HepG2 (cell line): ENCODE measurements at regions not wholly inside any gene's neighbourhood (a gene's known extent, or its start where the extent isn't known, plus 50 kb on each side); places are given as distances from the start of the nearest gene placed in this dataset.

ENCODE experiments used
- ATAC-seq: fragments of 200-7000 bp; cut with Tn5 transposase; 3 replicates; pipeline ENCODE4 v1.9.1; 2020; ENCODE audit warnings: mild to moderate bottlenecking, moderate library complexity
- BruUV-seq: library from RNA; stranded (reverse); fragments of 400-500 nt; replicated peaks from 2 replicates; lab custom pipeline; 2021; lab: Mats Ljungman, UMichigan
- CTCF ChIA-PET: fragments of 300-600 bp; formaldehyde crosslinking; extraction: SDS; loops from one replicate; lab custom pipeline; 2021; ENCODE audit warnings: low total read pairs, inconsistent platforms, low intra/inter-chr PET ratio; lab: Yijun Ruan, JAX
- POLR2A ChIA-PET: fragments of 350-600 bp; sonication (Branson Sonifier 250); formaldehyde crosslinking; loops from one replicate; lab custom pipeline; 2020; ENCODE audit warnings: antibody characterized with exemption, inconsistent platforms; lab: Yijun Ruan, JAX
- DNase-seq: peaks from one replicate; pipeline ENCODE4 v3.0.0-alpha.2; 2015; ENCODE audit warnings: low spot score
- FAIRE-seq: peaks from 3 replicates; lab custom pipeline; 2011; peaks lifted over from hg19 to GRCh38; lab: Jason Lieb, UNC
- H2AFZ ChIP-seq: one replicate; pipeline ENCODE4 v1.6.1; 2011; ENCODE audit warnings: low read length, inconsistent platforms
- H3K27ac ChIP-seq: fragments of 300-600 bp; 3 replicates; pipeline ENCODE4 v1.8.0; 2011; ENCODE audit warnings: mixed run types, mild to moderate bottlenecking, mixed read lengths, low read length, inconsistent platforms; ENCODE audit not compliant: insufficient read depth; ENCODE audit errors: extremely low read length
- H3K27me3 ChIP-seq, 2 experiments: fragments of 200-600 bp in 1 of 2; 2 replicates in 1 of 2; 3 replicates in 1 of 2; pipeline versions ENCODE4 v1.6.0 to v1.8.0; 2011; ENCODE audit warnings: low read length in 2 of 2, mild to moderate bottlenecking in 2 of 2, moderate library complexity in 2 of 2, inconsistent platforms in 1 of 2; ENCODE audit not compliant: insufficient read depth in 2 of 2, control insufficient read depth in 1 of 2
- H3K36me3 ChIP-seq, 2 experiments: fragments of 200-600 bp in 1 of 2; replicated peaks in 1 of 2; 2 replicates in 1 of 2; 3 replicates in 1 of 2; pipeline versions ENCODE4 v1.5.1 to v1.8.0; 2011; ENCODE audit warnings: low read length in 2 of 2, inconsistent platforms in 1 of 2; ENCODE audit not compliant: insufficient read depth in 2 of 2, control insufficient read depth in 1 of 2
- H3K4me1 ChIP-seq: 2 replicates; pipeline ENCODE4 v1.5.1; 2012; ENCODE audit warnings: low read length, inconsistent platforms; ENCODE audit not compliant: insufficient read depth
- H3K4me2 ChIP-seq: 2 replicates; pipeline ENCODE4 v1.6.0; 2011; ENCODE audit warnings: low read depth, low read length, inconsistent platforms
- H3K4me3 ChIP-seq, 3 experiments: fragments of 200-600 bp in 1 of 3; sonication (generic), shearing (Covaris generic) in 1 of 3; replicated peaks in 1 of 3; 2 replicates each; pipeline ENCODE4 v1.5.1; 2011 to 2016; ENCODE audit warnings: low read length in 3 of 3, inconsistent platforms in 2 of 3, low read depth in 2 of 3, mild to moderate bottlenecking in 2 of 3, control low read depth in 1 of 3, mixed read lengths in 1 of 3; ENCODE audit not compliant: insufficient read depth in 1 of 3
- H3K79me2 ChIP-seq: one replicate; pipeline ENCODE4 v1.6.1; 2011; ENCODE audit warnings: low read length, inconsistent platforms; ENCODE audit not compliant: insufficient read depth
- H3K9ac ChIP-seq: 2 replicates; pipeline ENCODE4 v1.6.0; 2011; ENCODE audit warnings: mild to moderate bottlenecking, low read depth, low read length, inconsistent platforms; ENCODE audit not compliant: insufficient read depth
- H3K9me3 ChIP-seq: 2 replicates; pipeline ENCODE4 v1.5.1; 2012; ENCODE audit warnings: mild to moderate bottlenecking, low read length
- H4K20me1 ChIP-seq: 2 replicates; pipeline ENCODE4 v1.6.0; 2011; ENCODE audit warnings: inconsistent platforms, mild to moderate bottlenecking, low read length, moderate library complexity; ENCODE audit not compliant: insufficient read depth
- HMGXB3 ChIP-seq: sonication (generic); formaldehyde crosslinking; IDR thresholded peaks from 2 replicates; pipeline ENCODE4 v1.4.0; 2020; ENCODE audit warnings: missing genetic modification reagents, borderline replicate concordance
- SMAD3 ChIP-seq: sonication (generic); formaldehyde crosslinking; IDR thresholded peaks from 2 replicates; pipeline ENCODE4 v1.4.0; 2020; ENCODE audit warnings: missing genetic modification reagents
- SNAPC4 ChIP-seq: sonication (generic); formaldehyde crosslinking; IDR thresholded peaks from 2 replicates; pipeline ENCODE4 v1.4.0; 2020; ENCODE audit warnings: mild to moderate bottlenecking, missing genetic modification reagents
- SOX6 ChIP-seq, 2 experiments: fragments of 450-650 bp in 1 of 2; sonication (generic) in 1 of 2; formaldehyde crosslinking in 1 of 2; IDR thresholded peaks; 2 replicates each; pipeline versions ENCODE4 v1.4.0 to v1.6.1; 2017 to 2020; ENCODE audit warnings: antibody characterized with exemption in 1 of 2, mild to moderate bottlenecking in 1 of 2, missing genetic modification reagents in 1 of 2
- ZFP91 ChIP-seq: sonication (generic); formaldehyde crosslinking; IDR thresholded peaks from 2 replicates; pipeline ENCODE4 v1.9.0; 2022; ENCODE audit warnings: missing genetic modification reagents, mild to moderate bottlenecking, borderline replicate concordance
- ZMAT5 ChIP-seq: sonication (generic); formaldehyde crosslinking; IDR thresholded peaks from 2 replicates; pipeline ENCODE4 v1.5.0; 2020; ENCODE audit warnings: mild to moderate bottlenecking, low read depth, missing genetic modification reagents, borderline replicate concordance
- ZNF205 ChIP-seq: IDR thresholded peaks from 2 replicates; pipeline ENCODE4 v1.6.1; 2018; ENCODE audit warnings: missing biosample characterization, missing genetic modification reagents
- ZNF207 ChIP-seq: fragments of 450-650 bp; IDR thresholded peaks from 2 replicates; pipeline ENCODE4 v1.6.1; 2016; ENCODE audit warnings: antibody characterized with exemption, borderline replicate concordance
- ZNF230 ChIP-seq: sonication (generic); formaldehyde crosslinking; IDR thresholded peaks from 2 replicates; pipeline ENCODE4 v1.4.0; 2020; ENCODE audit warnings: mild to moderate bottlenecking, missing genetic modification reagents
- WGBS: methylation state at CpG from one replicate; pipeline ENCODE4 v1.1.6; 2017; ENCODE audit warnings: low lambda C conversion rate; 5-methylcytosine and 5-hydroxymethylcytosine counted together
- in situ Hi-C: cut with HindIII; loops from 2 replicates; pipeline ENCODE4 v1.10.0; 2017; ENCODE audit warnings: low pct_unique_long_range_greater_than_20kb; ENCODE audit not compliant: extremely low pct_ligation_motif_present
- intact Hi-C: fragments of 100-400 bp; cut with micrococcal nuclease; formaldehyde crosslinking; loops from one replicate; pipeline ENCODE4 v1.10.0; 2022; ENCODE audit not compliant: unreplicated experiment

- no TSS peak for BruUV-seq
- no peak for ATAC-seq
- H3K4me2 ChIP-seq, result no peak overlapping the region
- 17% methylated on average over 1 of the region's 1 CpG for WGBS
- H4K20me1 ChIP-seq, result no peaks in the 10 kb centered on the region
- TF ChIP-seq HMGXB3 (CRISPR knock-in tag) (no peak), ZMAT5 (CRISPR knock-in tag) (no peak), SNAPC4 (CRISPR knock-in tag) (no peak), ZNF230 (no peak), ZNF205 (CRISPR knock-in tag) (no peak), SMAD3 (CRISPR knock-in tag) (no peak), ZNF207 (no peak), ZFP91 (CRISPR knock-in tag) (no peak), SOX6 (IDR thresholded peaks at IDR 0.05) (no peak), SOX6 (CRISPR knock-in tag; IDR thresholded peaks at IDR 0.05) (no peak)
- H3K4me1 ChIP-seq, result no peaks in the 10 kb centered on the region
- no peak overlapping the region for H3K27ac ChIP-seq
- POLR2A ChIA-PET, result no interaction called here
- intact Hi-C loops (no loop called here), in situ Hi-C loops (no loop called here)
- H3K79me2 ChIP-seq, result no peaks in the 10 kb centered on the region
- CTCF ChIA-PET, result no interaction called here
- DNase-seq, result peak; percentile 0
- H3K9ac ChIP-seq, result no peak overlapping the region
- no peaks in the 10 kb centered on the region for H3K36me3 ChIP-seq
- no peaks in the 10 kb centered on the region for H3K27me3 ChIP-seq
- no peak overlapping the region for H2AFZ ChIP-seq
- no peak overlapping the region for H3K4me3 ChIP-seq
- no peak for FAIRE-seq
- peaks cover 12% of the 10 kb centered on the region for H3K9me3 ChIP-seq
Observed at GRCh38 chr5:105803431-105803830, 1867.3 kb downstream of the EFNA5 start.
